CD4-positive, alpha-beta T cell treated with Interleukin-21 for 1 hour (primary cell): ENCODE measurements at regions not wholly inside any gene's neighbourhood (a gene's known extent, or its start where the extent isn't known, plus 50 kb on each side); places are given as distances from the start of the nearest gene placed in this dataset.

Experiments used
- DNase-seq: peaks from one replicate; pipeline ENCODE4 v3.0.0-alpha.2; 2020

DNA sequence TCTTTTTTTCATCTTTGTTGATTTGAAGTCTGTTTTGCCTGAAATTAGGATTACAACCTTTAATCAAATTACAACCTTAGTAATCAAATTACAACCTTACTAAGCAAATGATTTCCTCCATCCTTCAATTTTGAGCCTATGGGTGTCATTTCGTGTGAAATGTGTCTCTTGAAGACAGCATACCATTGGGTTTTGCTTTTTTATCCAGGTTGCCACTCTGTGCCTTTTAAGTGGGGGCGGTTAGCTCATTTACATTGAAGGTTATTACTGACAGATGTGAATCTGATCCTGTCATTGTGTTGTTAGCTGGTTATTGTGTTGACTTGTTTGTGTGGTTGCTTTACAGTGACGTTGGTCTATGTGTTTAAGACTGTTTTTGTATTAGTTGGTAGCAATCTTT, 74.8 kb upstream of the BCL9 start:
- no peak for DNase-seq

DNA sequence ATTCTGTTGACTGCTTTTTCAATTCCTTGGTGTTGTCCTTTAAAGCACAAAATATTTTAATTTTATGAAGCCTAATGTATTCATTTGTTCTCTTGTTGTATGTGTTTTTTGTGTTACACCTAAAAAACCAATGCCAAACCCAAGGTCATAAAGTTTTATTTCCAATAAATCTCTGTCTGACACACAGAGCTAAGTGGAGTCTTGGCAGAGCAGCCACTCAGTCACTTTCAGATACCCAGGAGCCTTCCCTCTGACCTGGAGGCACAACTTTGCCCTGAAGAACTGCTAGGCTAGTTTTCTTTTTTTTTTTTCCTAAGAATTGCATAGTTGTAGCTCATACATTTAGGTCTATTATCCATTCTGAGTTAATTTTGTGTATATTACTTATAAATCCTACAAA, 71.2 kb upstream of the BCL9 start:
- no peak for DNase-seq

DNA sequence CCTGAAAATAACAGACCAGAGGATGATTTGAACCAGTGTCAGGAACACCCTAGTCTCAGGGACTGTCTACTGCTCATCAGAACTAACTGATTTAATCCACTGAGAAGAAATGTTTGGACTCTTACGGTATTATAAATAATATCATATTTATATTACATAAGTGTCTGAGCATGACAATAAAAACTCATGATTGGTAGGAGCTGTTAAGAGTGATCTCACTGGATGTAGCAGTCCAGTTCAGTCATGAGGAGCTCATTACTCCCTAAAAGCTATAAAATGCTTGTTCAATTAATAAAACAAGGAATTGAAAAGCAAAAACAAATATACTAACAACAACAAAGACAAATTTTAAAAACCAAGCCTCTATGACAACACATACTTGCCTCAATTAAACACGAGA, 68.8 kb upstream of the BCL9 start:
- DNase-seq = no peak

- DNase-seq = no peak
Measured at GRCh38 chr1:147472966-147473732, 68.2 kb upstream of the BCL9 start.

GRCh38 chr1:147473733-147474049, 67.6 kb upstream of the BCL9 start:
- no peak for DNase-seq

- no peak for DNase-seq
Measured at GRCh38 chr1:147475488-147475887, 65.8 kb upstream of the BCL9 start.

GRCh38 chr1:147478521-147478920, 62.8 kb upstream of the BCL9 start:
- no peak for DNase-seq

GRCh38 chr1:147479864-147480564, 61.3 kb upstream of the BCL9 start:
- DNase-seq = no peak

DNA sequence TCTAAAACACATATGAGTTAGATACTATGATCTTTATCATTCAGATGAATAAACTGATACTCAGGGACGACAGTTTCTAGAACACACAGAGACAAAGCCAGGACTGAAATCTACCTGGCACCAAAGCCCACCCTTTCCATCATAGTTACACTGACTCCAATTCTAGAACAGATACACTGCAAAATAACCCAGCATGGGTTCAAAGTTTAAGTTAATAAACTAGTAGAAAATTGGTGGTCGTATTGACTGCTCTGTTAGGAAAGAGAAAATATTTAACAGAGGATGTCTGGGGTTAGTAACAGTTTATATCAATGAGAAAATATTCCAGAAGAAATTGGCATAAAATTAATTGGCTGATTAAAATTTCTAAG, 60.8 kb upstream of the BCL9 start:
- no peak for DNase-seq

DNA sequence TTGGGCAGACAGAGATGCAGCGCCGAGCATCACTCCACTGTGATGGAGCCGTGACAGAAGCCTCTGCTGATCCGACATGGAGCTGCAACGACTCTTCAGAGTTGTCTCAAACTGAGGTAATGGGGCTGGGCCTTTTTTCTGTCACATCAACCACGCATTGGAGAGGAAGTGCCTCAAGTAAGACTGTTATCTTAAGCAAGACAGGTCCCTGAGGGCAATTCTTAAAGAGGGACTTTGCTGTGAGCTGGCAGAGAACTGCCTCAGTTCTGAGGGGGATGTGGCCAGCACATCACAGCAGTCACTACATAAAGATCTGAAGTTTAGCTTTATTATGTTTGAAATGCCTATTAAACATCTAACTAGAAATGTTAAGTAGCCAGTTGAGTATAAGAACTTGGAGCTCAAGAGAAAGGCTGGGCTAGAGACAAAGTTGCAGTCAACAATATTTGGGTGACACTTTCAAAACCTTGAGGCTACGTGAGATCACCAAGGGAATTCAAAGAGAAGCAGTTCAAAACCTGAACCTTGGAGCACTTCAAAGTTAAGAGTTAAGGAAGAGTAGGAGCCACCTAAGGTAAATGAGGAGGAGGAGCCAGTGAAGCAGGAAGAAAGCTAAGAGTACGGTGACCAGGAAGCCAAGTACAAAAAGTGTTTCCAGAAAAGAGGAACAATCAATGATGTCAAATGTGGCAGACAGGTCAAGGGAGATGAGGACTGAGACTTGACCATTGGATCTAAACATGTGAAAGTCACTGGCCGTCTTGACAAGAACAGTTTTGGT, 54.2 kb upstream of the BCL9 start:
- DNase-seq = no peak

DNA sequence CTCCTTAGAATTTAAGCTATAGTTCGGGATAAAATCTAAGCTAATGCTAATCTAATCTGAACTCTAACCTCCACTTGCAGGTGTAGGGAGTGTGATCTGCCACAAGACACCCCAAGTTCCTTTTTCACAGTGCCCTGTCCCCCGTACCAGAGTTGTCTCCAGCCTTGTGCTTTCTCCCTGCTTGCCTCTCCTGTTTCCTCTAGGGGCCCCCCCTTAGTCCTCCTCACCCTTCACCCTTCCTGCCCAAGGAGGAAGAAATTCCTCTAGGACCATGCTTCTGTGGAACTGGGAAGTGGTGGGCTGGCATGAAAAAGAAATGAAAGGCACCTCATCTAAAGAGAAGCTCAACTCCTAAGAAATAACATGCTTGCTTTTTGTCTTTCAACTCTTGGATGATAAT, 50.2 kb upstream of the BCL9 start:
- DNase-seq = no peak
